ENCODE measurements at regions not wholly inside any gene's neighbourhood (a gene's known extent, or its start where the extent isn't known, plus 50 kb on each side); places are given as distances from the start of the nearest gene placed in this dataset.

DNA sequence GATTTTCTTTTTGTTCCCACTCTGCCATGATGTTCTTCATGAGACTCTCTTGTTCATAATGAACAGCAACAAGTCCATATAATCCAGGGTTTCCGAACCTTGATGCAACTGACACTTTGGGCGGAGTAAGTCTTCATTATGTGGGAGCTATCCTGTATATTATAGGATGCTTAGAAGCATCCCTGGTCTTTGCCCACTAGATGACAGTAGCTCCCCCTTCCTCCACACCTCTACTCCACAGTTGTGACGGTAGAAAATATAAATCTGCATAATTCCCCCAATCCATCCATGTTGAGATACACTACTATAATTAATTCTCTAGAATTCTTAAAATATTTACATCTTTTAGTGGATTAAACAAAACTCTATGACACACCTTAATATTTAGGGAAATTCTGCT, 482.2 kb upstream of the CELF4 start:
- no peak overlapping the region for H3K27ac ChIP-seq
- H3K36me3 ChIP-seq = no peaks in the 10 kb centered on the region
- no peaks in the 10 kb centered on the region for H3K9me3 ChIP-seq
- no peak overlapping the region for H3K4me3 ChIP-seq
- H3K27me3 ChIP-seq = no peaks in the 10 kb centered on the region
- 68 to 81% methylated on average over 3 of the region's 3 CpGs for WGBS, 2 donors
- intact Hi-C loops (cut with DNase I) = no loop called here
- DNase-seq = no peak
- H3K4me1 ChIP-seq = no peaks in the 10 kb centered on the region
- TF ChIP-seq POLR2AphosphoS5 (IDR thresholded peaks at IDR 0.05) = no peak
- no peak for TF ChIP-seq EP300 (IDR thresholded peaks at IDR 0.05)
- no peak for TF ChIP-seq POLR2A (IDR thresholded peaks at IDR 0.05)
- TF ChIP-seq, protein P1, sequence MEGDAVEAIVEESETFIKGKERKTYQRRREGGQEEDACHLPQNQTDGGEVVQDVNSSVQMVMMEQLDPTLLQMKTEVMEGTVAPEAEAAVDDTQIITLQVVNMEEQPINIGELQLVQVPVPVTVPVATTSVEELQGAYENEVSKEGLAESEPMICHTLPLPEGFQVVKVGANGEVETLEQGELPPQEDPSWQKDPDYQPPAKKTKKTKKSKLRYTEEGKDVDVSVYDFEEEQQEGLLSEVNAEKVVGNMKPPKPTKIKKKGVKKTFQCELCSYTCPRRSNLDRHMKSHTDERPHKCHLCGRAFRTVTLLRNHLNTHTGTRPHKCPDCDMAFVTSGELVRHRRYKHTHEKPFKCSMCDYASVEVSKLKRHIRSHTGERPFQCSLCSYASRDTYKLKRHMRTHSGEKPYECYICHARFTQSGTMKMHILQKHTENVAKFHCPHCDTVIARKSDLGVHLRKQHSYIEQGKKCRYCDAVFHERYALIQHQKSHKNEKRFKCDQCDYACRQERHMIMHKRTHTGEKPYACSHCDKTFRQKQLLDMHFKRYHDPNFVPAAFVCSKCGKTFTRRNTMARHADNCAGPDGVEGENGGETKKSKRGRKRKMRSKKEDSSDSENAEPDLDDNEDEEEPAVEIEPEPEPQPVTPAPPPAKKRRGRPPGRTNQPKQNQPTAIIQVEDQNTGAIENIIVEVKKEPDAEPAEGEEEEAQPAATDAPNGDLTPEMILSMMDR (IDR thresholded peaks at IDR 0.05) = no peak

DNA sequence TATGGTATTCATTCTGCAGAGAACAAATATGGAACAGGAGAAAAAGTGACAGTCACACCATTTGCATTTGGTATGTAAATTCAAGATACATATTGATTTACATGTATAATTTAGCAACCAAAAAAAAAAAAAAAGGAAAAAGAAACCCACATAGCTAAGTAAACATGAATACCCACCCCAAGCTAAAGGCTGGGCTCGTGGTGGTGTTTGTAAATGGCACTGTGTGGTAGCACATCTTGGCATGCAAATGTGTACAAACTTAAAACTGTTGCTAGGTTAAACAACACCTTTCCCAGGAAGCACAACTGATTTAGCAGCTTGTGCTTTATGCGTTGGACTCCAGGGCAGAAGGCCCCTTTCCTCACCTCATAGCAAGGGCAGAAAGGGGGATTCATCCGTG, 481.1 kb upstream of the CELF4 start:
- DNase-seq = no peak
- H3K27ac ChIP-seq = no peak overlapping the region
- H3K4me3 ChIP-seq = no peak overlapping the region
- no peaks in the 10 kb centered on the region for H3K27me3 ChIP-seq
- WGBS, 2 donors = 57 to 72% methylated on average over 3 of the region's 3 CpGs
- H3K4me1 ChIP-seq = no peaks in the 10 kb centered on the region
- H3K9me3 ChIP-seq = no peaks in the 10 kb centered on the region
- TF ChIP-seq POLR2A (IDR thresholded peaks at IDR 0.05) = no peak
- no peak for TF ChIP-seq EP300 (IDR thresholded peaks at IDR 0.05)
- TF ChIP-seq, protein P1 (IDR thresholded peaks at IDR 0.05) = no peak
- no peak for TF ChIP-seq POLR2AphosphoS5 (IDR thresholded peaks at IDR 0.05)
- no peaks in the 10 kb centered on the region for H3K36me3 ChIP-seq
- intact Hi-C loops (cut with DNase I) = no loop called here

DNA sequence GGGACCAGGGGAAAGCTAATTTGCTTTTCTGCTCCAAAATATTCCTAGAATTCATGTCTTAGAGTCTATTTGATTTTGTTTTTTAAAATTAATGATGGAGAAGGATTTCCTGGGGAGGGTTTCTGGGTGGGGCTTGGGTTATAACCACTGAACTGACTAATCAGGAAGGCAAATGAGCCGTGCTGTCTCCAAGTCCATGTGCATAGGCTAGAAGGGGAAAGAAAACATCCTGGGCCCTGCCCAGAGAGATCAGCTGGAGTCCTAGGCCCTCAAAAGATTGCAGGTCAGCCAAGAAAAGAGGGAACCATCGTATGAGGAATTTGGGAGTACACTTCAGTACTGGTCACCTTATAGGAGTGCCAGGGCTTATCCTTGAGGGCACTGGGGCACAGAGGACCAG, 480.2 kb upstream of the CELF4 start:
- WGBS, 2 donors = 77 to 78% methylated on average over 2 of the region's 2 CpGs
- no peak for DNase-seq
- H3K27me3 ChIP-seq = no peaks in the 10 kb centered on the region
- no peaks in the 10 kb centered on the region for H3K4me1 ChIP-seq
- intact Hi-C loops (cut with DNase I) = no loop called here
- H3K9me3 ChIP-seq = no peaks in the 10 kb centered on the region
- no peak overlapping the region for H3K4me3 ChIP-seq
- no peaks in the 10 kb centered on the region for H3K36me3 ChIP-seq
- H3K27ac ChIP-seq = no peak overlapping the region
- no peak for TF ChIP-seq EP300 (IDR thresholded peaks at IDR 0.05)
- TF ChIP-seq, protein P1 (IDR thresholded peaks at IDR 0.05) = no peak
- TF ChIP-seq POLR2A (IDR thresholded peaks at IDR 0.05) = no peak
- no peak for TF ChIP-seq POLR2AphosphoS5 (IDR thresholded peaks at IDR 0.05)

DNA sequence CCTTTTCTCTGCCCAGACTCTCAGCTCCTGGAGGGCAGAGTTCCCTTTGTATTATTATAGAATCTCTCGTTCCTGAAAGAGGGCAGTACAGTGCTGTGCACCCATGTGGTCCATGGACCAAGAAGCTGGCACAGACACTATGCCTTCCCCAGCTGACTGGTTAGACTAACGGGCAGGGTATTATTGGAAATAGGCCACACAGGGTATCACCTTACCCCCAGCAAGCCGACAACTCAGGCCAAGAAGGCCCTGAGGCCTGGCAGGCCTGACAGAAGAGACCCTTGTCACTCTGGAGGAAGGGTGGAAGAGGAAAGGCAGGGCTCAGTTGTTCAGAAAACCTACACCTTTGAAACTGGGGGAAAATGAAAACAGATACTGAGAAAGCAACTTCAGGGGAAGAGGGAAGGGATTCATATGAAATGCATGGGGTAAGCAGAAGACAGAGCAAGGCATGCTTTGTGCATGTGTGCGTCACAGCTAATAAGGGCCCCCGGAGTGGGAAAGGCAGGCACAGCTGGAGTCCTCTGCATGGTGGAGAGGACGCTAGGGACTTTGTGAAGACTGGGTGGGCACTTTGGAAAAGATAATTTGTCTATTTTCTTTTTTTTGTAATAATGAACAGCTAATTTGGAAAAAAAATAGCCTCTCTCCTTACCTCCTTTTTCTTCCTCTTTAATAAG, 476.8 kb upstream of the CELF4 start:
- Histone ChIP-seq H3K9me3 (no peaks in the 10 kb centered on the region), H3K4me3 (no peak overlapping the region), H3K27me3 (no peaks in the 10 kb centered on the region), H3K4me1 (no peaks in the 10 kb centered on the region), H3K27ac (no peak overlapping the region), H3K36me3 (no peaks in the 10 kb centered on the region)
- TF ChIP-seq EP300 (IDR thresholded peaks at IDR 0.05) (no peak), POLR2A (IDR thresholded peaks at IDR 0.05) (no peak), POLR2AphosphoS5 (IDR thresholded peaks at IDR 0.05) (no peak)
- TF ChIP-seq, protein P1 (IDR thresholded peaks at IDR 0.05) = no peak
- WGBS, 2 donors = 76 to 84% methylated on average over 6 of the region's 6 CpGs
- intact Hi-C loops (cut with DNase I) = no loop called here
- DNase-seq = no peak

DNA sequence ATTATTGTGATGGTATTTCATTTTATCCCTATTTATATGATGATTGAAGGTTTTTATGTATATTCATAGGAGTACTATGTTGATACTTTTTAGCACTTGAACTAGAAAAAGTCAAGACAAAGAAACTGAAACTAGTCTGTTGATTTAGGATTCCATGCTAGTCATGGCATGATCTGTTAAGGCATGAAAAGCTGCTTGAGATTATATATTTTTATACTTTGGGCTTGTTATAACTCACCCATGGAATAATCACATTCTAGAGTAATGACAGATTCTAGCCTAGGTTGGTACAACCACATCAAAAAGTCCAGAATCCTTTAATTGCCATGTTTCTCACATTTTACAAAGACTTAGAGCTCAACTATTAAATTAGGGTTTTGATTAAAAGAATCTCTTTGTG, 472.6 kb upstream of the CELF4 start:
- Histone ChIP-seq H3K4me3 (no peak overlapping the region), H3K4me1 (no peaks in the 10 kb centered on the region), H3K27me3 (no peaks in the 10 kb centered on the region), H3K27ac (no peak overlapping the region), H3K36me3 (no peaks in the 10 kb centered on the region), H3K9me3 (no peaks in the 10 kb centered on the region)
- TF ChIP-seq, protein P1 (IDR thresholded peaks at IDR 0.05) = no peak
- TF ChIP-seq EP300 (IDR thresholded peaks at IDR 0.05) (no peak), POLR2A (IDR thresholded peaks at IDR 0.05) (no peak), POLR2AphosphoS5 (IDR thresholded peaks at IDR 0.05) (no peak)
- intact Hi-C loops (cut with DNase I) = no loop called here
- DNase-seq = no peak

Data from sigmoid colon (tissue), 6 donors.